ENCODE measurements at regions not wholly inside any gene's neighbourhood (a gene's known extent, or its start where the extent isn't known, plus 50 kb on each side); places are given as distances from the start of the nearest gene placed in this dataset.
A peak's percentile ranks its signal among the peaks of the same experiment; 100 is the strongest.
"Not testable (repeated sequence)": the region's sequence is repeated elsewhere in the genome, so short reads cannot be mapped to it uniquely, and the experiment has no call there.

- DNase-seq (ENCODE audit: low spot score) (no peak), FAIRE-seq (no peak)
Measured at GRCh38 chr13:99677116-99677951, 176.1 kb downstream of the TM9SF2 start.

- no peak for FAIRE-seq
Measured at GRCh38 chr13:99671746-99672145, 170.5 kb downstream of the TM9SF2 start.

GRCh38 chr13:99669096-99669495, 167.8 kb downstream of the TM9SF2 start:
- not testable (repeated sequence) for FAIRE-seq; DNase-seq (ENCODE audit: low spot score)

More at GRCh38 chr13:99671746-99672145, 170.5 kb downstream of the TM9SF2 start:
- no peak for DNase-seq (ENCODE audit: low spot score)

- DNase-seq (ENCODE audit: low spot score), result no peak
- no peak for FAIRE-seq
Measured at GRCh38 chr13:99666146-99666805, 165.0 kb downstream of the TM9SF2 start.

GRCh38 chr13:99665711-99666110, 164.4 kb downstream of the TM9SF2 start:
- no peak for FAIRE-seq
- no peak for DNase-seq (ENCODE audit: low spot score)

- DNase-seq (ENCODE audit: low spot score) (no peak), FAIRE-seq (no peak)
Measured at GRCh38 chr13:99663908-99664307, 162.6 kb downstream of the TM9SF2 start.

GRCh38 chr13:99663185-99663825, 162.0 kb downstream of the TM9SF2 start:
- DNase-seq (ENCODE audit: low spot score) (no peak), FAIRE-seq (no peak)

- DNase-seq (ENCODE audit: low spot score) (no peak), FAIRE-seq (no peak)
Measured at GRCh38 chr13:99662678-99663077, 161.4 kb downstream of the TM9SF2 start.

- FAIRE-seq, result no peak
Measured at GRCh38 chr13:99661791-99662190, 160.5 kb downstream of the TM9SF2 start.

GRCh38 chr13:99659866-99660554, 158.7 kb downstream of the TM9SF2 start:
- FAIRE-seq, result no peak
- DNase-seq (ENCODE audit: low spot score), result no peak

More at GRCh38 chr13:99661791-99662190, 160.5 kb downstream of the TM9SF2 start:
- no peak for DNase-seq (ENCODE audit: low spot score)

GRCh38 chr13:99659226-99659625, 158.0 kb downstream of the TM9SF2 start:
- no peak for DNase-seq (ENCODE audit: low spot score)
- FAIRE-seq, result no peak

GRCh38 chr13:99658261-99658991, 157.2 kb downstream of the TM9SF2 start:
- FAIRE-seq, result peak; percentile 5

GRCh38 chr13:99657848-99658260, 156.6 kb downstream of the TM9SF2 start:
- FAIRE-seq, result no peak
- DNase-seq (ENCODE audit: low spot score), result no peak

More at GRCh38 chr13:99658261-99658991, 157.2 kb downstream of the TM9SF2 start:
- DNase-seq (ENCODE audit: low spot score), result peak; percentile 33

- FAIRE-seq (no peak), DNase-seq (ENCODE audit: low spot score) (no peak)
Measured at GRCh38 chr13:99656844-99657381, 155.6 kb downstream of the TM9SF2 start.

- peak; percentile 58 for FAIRE-seq
- peak; percentile 64 for DNase-seq (ENCODE audit: low spot score)
Measured at GRCh38 chr13:99656092-99656745, 154.9 kb downstream of the TM9SF2 start.

GRCh38 chr13:99655351-99656091, 154.2 kb downstream of the TM9SF2 start:
- FAIRE-seq (peak; percentile 93), DNase-seq (ENCODE audit: low spot score) (peak; percentile 99)

- FAIRE-seq (no peak), DNase-seq (ENCODE audit: low spot score) (no peak)
Measured at GRCh38 chr13:99654076-99654475, 152.8 kb downstream of the TM9SF2 start.

- DNase-seq (ENCODE audit: low spot score) (no peak), FAIRE-seq (peak; percentile 46)
Measured at GRCh38 chr13:99653526-99653925, 152.3 kb downstream of the TM9SF2 start.

GRCh38 chr13:99652901-99653300, 151.6 kb downstream of the TM9SF2 start:
- FAIRE-seq, result no peak

More at GRCh38 chr13:99652901-99653300, 151.6 kb downstream of the TM9SF2 start:
- no peak for DNase-seq (ENCODE audit: low spot score)
